Choroid plexus epithelial cell (primary cell): ENCODE measurements at regions not wholly inside any gene's neighbourhood (a gene's known extent, or its start where the extent isn't known, plus 50 kb on each side); places are given as distances from the start of the nearest gene placed in this dataset.

Experiments used
- DNase-seq: peaks from one replicate; pipeline ENCODE4 v3.0.0-alpha.2; 2010; ENCODE audit warnings: low read depth
- H3K4me3 ChIP-seq: 2 replicates; pipeline ENCODE4 v1.5.1; 2011; ENCODE audit warnings: low read depth, mild to moderate bottlenecking, control low read depth, low read length, moderate library complexity
- CTCF ChIP-seq: conservative IDR thresholded peaks from 2 replicates; pipeline ENCODE4 v1.5.1; 2011; ENCODE audit warnings: low read depth, mild to moderate bottlenecking, control low read depth, inconsistent platforms, low read length, moderate library complexity

- DNase-seq: no peak
- H3K4me3 ChIP-seq: no peak overlapping the region
- TF ChIP-seq CTCF: no peak
Measured at GRCh38 chr11:95517453-95517852, 272.1 kb downstream of the FAM76B start.

DNA sequence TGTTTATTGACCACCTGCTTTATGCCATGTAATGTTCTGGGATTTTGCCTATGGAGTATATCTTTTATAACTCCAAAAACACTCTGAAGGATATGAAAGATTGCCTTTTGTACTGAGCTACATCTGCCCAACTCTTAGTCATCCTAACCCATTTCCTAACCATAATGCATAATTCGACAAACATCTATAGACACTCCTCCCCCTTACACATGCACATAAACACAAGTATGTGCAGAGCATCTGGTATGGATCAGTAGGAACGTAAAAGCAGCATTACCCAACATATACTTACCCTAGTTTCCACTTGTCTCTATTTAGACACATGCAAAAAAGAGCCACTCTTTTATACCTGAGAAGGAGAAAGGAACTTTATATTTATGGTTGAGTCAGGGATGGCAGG lies 272.8 kb downstream of the FAM76B start:
- no peak for TF ChIP-seq CTCF
- H3K4me3 ChIP-seq: no peak overlapping the region
- DNase-seq: no peak

- no peak for TF ChIP-seq CTCF
- no peak for DNase-seq
- H3K4me3 ChIP-seq: no peak overlapping the region
Measured at GRCh38 chr11:95516175-95516574, 273.4 kb downstream of the FAM76B start.

DNA sequence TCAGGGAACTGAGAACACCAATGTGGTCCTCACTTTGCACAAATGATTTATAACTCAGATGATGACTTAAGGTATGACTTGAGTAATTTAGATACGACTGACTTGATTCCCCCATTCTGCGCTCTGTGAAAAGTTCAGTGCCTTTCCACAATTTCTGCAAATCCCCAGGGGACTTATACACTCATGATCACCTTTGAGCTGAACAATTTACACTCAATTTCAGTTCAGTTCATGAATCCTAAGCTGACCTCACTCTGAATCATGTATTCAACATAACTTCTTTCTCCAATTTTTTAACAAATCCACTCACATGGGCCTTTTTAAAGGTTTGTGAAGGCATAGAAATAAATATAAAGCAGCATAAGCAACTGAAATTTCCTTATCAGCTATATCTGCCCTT lies 274.2 kb downstream of the FAM76B start:
- no peak for DNase-seq
- TF ChIP-seq CTCF: no peak
- no peak overlapping the region for H3K4me3 ChIP-seq

GRCh38 chr11:95514416-95515110 lies 275.0 kb downstream of the FAM76B start:
- DNase-seq: no peak
- no peak for TF ChIP-seq CTCF
- H3K4me3 ChIP-seq: no peak overlapping the region

- no peak overlapping the region for H3K4me3 ChIP-seq
- DNase-seq: peak; percentile 85
- TF ChIP-seq CTCF: no peak
Measured at GRCh38 chr11:95512682-95513081, 276.9 kb downstream of the FAM76B start.

DNA sequence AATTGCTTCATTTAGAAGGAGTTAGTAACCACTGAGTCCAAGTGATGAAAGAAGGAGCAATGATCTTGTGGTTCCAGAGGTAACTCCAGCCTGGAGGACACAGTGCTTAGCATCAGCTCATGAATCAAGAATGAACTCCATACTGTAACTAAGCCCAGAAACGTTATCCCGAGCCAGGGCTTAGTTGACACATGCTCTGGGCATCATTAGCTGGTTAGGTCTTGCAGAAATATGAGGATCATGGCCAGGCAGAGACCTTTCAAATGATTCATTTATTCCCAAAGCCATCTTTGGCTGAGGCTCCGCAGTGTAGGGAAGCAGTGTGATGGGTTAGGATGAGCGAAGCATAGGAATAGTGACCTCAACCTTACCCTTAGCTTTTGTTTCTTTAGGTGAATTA lies 277.4 kb downstream of the FAM76B start:
- peak; percentile 42 for DNase-seq
- H3K4me3 ChIP-seq: no peak overlapping the region
- no peak for TF ChIP-seq CTCF
